HUDEP-2 (cell line): ENCODE measurements at regions not wholly inside any gene's neighbourhood (a gene's known extent, or its start where the extent isn't known, plus 50 kb on each side); places are given as distances from the start of the nearest gene placed in this dataset.
"Not testable (repeated sequence)": the region's sequence is repeated elsewhere in the genome, so short reads cannot be mapped to it uniquely, and the experiment has no call there.

ENCODE experiments used
- DNase-seq, 76 experiments: peaks; one replicate each; lab custom pipeline; 2025; ENCODE audit not compliant: unreplicated experiment in 76 of 76; lab: John Stamatoyannopoulos, UW

DNA sequence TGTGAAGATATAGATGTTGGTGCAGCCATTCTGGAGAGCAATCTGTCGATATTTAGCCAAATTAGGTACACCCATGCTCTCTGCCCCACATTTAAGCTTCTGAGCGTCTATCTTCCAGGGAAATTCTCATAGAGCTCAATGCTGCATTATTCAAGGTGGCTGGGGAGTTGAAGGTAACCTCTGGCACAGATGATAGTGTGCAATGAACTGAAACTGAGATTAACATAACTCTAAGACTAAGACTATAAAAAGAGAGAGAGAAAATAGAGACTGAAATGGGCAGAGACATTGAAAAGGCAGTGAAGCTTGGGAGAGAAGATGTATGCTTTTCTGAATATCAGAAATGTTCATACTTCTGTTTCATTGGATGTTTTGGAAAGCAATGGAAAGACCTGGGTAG lies 1197.0 kb upstream of the AUTS2 start:
- DNase-seq: no peak

DNA sequence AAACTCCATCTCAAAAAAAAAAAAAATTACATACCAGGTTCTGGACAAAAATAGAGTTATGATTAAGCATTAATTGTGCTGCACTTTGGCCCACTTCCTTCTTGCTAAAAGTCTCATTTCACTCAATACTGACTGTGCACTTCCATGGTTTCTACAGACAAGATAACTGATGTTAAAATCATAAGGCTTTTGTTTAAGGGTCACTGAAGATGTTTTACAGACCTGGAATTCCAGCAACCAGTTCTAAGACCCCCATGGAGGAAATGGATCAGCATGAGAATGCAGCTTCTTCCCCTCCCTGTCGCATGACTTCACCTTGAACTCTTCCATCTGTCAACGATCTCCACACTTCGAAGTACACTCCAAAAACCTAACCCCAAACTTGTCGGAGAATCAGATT lies 1191.8 kb upstream of the AUTS2 start:
- DNase-seq: no peak

GRCh38 chr7:68407460-68407859 lies 1190.8 kb upstream of the AUTS2 start:
- DNase-seq: no peak

DNA sequence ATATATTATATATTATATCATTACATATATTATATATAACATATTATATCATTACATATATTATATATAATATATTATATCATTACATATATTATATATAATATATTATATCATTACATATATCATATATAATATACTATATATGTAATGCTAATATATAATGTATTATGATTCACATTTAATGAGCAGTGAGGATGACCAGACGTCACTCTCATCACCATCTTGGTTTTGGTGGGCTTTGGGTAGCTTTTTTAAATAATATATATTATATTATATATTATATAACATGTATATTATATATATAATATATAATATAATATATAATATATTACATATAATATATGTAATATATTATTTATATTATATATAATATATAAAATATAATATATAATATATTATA lies 1189.4 kb upstream of the AUTS2 start:
- no peak for DNase-seq

DNA sequence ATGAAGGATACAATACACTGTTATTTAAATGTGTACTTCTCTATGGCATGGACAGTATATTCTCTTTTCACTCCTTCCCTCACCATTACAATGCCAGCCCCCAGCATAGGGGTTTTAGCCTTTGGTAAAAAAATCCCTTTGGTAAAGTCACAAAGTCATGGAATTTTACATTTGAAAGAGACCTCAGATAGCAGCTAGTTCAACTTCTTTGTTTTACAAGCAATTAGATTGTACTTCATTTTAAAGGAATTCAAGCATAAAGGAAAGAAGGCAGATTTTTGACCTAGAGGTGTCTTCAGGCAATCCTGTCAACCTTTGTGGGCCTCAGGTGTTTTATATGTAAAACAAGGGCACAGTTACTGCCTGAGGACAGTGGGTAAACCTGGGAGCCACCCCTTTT lies 1188.4 kb upstream of the AUTS2 start:
- no peak for DNase-seq

DNA sequence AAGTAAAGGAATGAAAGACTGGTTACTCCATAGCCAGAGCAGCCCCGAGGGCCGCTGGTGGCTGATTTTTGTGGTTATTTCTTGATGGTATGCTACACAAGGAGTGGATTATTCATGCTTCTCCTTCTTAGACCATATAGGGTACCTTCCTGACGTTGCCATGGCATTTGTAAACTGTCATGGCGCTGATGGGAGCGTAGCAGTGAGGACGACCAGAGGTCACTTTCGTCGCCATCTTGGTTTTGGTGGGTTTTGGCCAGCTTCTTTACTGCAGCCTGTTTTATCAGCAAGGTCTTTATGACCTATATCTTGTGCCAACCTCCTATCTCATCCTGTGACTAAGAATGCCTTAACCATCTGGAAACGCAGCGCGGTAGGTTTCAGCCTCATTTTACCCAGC lies 1187.6 kb upstream of the AUTS2 start:
- DNase-seq: not testable (repeated sequence)

GRCh38 chr7:68411742-68412141 lies 1186.5 kb upstream of the AUTS2 start:
- DNase-seq: no peak

GRCh38 chr7:68414631-68415425 lies 1183.4 kb upstream of the AUTS2 start:
- no peak for DNase-seq

- no peak for DNase-seq
These were observed 1181.3 kb upstream of the AUTS2 start for GRCh38 chr7:68417002-68417401.

DNA sequence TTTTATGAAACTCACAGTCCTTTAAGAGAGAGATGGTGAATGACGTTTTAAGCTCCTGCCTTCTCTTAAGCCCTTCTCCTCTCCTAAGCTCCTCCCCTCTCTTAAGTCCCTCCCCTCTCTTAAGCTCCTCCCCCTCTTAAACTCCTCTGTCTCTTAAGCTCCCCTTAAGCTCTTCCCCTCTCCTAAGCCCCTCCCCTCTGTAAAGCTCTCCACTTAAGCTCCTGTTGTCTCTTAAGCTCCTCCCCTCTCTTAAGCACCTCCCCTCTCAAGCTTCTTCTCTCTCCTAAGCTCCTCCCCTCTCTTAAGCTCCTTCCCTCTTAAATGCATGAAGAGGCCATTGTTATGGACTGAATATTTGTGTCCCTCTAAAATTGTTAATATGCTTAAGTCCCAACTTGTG lies 1180.6 kb upstream of the AUTS2 start:
- DNase-seq: no peak

GRCh38 chr7:68420342-68421192 lies 1177.7 kb upstream of the AUTS2 start:
- no peak for DNase-seq

- DNase-seq: no peak
These were observed 1176.6 kb upstream of the AUTS2 start for GRCh38 chr7:68421712-68422111.

GRCh38 chr7:68422281-68422680 lies 1176.0 kb upstream of the AUTS2 start:
- DNase-seq: no peak

DNA sequence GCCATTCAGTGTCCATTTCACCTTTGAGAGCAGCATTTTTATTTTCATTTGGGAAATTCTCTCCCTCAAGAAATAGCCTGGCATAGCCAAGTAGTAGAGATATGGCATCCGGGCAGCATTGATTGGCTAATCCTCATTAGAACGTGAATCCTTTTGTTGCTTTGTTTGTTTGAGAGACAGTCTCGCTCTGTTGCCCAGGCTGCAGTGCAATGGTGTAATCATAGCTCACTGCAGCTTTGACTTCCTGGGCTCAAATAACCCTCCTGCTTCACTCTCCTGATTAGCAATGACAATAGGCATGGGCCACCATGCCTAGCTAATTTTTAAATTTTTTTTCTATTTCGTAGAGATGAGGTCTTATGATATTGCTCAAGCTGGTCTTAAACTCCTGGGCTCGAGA lies 1174.9 kb upstream of the AUTS2 start:
- DNase-seq: no peak

DNA sequence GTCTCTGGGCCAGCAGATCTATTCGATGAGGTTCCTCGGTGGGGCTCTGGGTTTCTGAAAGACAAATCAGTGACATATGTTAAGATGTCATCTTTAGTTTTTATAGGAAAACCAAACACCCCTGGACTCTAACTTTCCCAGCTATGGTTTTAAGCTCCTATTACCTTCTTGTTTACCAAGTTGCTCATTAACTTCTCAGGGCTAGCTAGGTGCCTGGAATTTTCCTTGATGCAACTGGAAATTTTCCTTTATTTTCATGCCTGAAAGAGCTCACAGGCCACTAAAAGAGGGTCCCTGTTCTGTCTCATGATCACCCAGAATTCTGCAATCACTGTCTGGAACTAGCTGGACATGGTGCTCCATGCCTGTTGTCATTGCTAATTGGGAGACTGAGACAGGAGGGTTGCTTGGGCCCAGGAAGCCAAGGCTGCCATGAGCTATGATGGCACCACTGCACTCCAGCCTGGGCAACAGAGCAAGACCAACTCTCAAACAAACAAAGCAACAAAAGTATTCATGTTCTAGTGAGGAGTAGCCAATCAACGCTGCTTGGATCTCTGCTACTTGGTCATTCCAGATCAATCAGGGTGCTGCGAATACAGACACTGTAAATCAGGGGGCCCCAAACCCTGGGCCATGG lies 1173.5 kb upstream of the AUTS2 start:
- DNase-seq: no peak

DNA sequence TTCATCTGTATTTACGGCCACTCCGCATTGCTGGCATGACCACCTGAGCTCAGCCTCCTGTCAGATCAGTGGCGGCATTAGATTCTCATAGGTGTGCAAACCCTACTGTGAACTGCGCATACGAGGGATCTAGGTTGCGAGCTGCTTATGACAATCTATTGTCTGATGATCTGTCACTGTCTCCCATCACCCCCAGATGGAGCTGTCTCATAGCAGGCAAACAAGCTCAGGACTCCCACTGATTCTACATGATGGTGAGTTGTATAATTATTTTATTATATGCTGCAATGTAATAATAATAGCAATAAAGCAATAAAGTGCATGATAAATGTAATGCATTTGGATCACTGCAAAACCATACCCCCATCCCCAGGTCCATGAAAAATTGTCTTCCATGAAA lies 1172.9 kb upstream of the AUTS2 start:
- DNase-seq: no peak

- no peak for DNase-seq
These were observed 1168.7 kb upstream of the AUTS2 start for GRCh38 chr7:68429411-68430117.

GRCh38 chr7:68432585-68432984 lies 1165.7 kb upstream of the AUTS2 start:
- no peak for DNase-seq

- no peak for DNase-seq
These were observed 1164.7 kb upstream of the AUTS2 start for GRCh38 chr7:68433462-68434070.

DNA sequence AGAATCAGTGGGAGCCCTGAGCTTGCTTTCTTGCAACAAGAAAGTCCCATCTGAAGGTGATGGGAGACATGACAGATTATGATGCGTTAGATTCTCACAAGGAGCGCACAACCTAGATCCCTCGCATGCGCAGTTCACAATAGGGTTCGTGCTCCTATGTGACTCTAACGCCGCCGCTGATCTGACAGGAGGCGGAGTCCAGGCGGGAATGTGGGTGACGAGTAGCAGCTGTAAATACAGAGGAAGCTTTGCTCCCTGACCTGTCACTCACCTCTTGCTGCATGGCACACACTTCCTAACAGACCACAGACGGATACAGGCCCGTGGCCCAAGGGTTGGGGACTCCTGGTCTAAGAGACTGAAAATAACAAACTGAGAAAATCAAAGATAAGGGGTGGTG lies 1163.4 kb upstream of the AUTS2 start:
- no peak for DNase-seq

GRCh38 chr7:68438016-68438415 lies 1160.3 kb upstream of the AUTS2 start:
- no peak for DNase-seq
